AG04449 (cell line): ENCODE measurements at regions not wholly inside any gene's neighbourhood (a gene's known extent, or its start where the extent isn't known, plus 50 kb on each side); places are given as distances from the start of the nearest gene placed in this dataset.
A peak's percentile ranks its signal among the peaks of the same experiment; 100 is the strongest.

Experiments
- CTCF ChIA-PET: fragments of 350-600 bp; formaldehyde crosslinking; extraction: SDS; loops from one replicate; lab custom pipeline; 2021; ENCODE audit warnings: antibody characterized with exemption; lab: Yijun Ruan, JAX
- POLR2A ChIA-PET: fragments of 400-600, 350-600 bp; formaldehyde crosslinking; extraction: SDS; loops from one replicate; lab custom pipeline; 2020; ENCODE audit warnings: antibody characterized with exemption, inconsistent platforms; lab: Yijun Ruan, JAX
- DNase-seq: peaks from one replicate; pipeline ENCODE4 v3.0.0-alpha.2; 2010; ENCODE audit warnings: low read depth, low spot score
- H3K4me3 ChIP-seq: 2 replicates; pipeline ENCODE4 v1.5.1; 2011; ENCODE audit warnings: low read depth, mild to moderate bottlenecking, control low read depth, low read length
- TF ChIP-seq, protein P1 (sequence below): IDR thresholded peaks from one replicate; pipeline ENCODE4 v1.5.1; 2011; ENCODE audit warnings: mild to moderate bottlenecking, moderate library complexity, low read length, control low read depth, inconsistent platforms; ENCODE audit not compliant: insufficient read depth; ENCODE audit errors: missing control alignments

DNA sequence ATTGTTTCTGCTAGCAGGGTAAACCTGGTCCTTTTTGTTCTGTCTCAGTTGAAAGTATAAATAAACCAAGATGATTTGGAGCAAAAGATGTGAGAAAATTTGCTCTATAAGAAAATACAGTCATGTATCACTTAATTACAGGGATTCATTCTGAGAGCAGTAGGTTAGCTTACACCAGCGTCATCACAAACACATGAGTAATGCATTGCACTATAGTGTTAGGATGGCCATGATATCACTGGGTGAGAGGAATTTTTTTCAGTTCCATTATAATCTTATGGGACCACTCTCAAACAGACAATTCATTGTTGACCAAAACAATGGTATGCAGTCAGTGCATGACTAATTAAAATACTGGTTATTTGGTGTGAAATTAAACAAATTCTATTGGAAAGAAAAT, 430.9 kb downstream of the CHSY3 start:
- TF ChIP-seq, protein P1, sequence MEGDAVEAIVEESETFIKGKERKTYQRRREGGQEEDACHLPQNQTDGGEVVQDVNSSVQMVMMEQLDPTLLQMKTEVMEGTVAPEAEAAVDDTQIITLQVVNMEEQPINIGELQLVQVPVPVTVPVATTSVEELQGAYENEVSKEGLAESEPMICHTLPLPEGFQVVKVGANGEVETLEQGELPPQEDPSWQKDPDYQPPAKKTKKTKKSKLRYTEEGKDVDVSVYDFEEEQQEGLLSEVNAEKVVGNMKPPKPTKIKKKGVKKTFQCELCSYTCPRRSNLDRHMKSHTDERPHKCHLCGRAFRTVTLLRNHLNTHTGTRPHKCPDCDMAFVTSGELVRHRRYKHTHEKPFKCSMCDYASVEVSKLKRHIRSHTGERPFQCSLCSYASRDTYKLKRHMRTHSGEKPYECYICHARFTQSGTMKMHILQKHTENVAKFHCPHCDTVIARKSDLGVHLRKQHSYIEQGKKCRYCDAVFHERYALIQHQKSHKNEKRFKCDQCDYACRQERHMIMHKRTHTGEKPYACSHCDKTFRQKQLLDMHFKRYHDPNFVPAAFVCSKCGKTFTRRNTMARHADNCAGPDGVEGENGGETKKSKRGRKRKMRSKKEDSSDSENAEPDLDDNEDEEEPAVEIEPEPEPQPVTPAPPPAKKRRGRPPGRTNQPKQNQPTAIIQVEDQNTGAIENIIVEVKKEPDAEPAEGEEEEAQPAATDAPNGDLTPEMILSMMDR, result no peak
- no peak for DNase-seq
- CTCF ChIA-PET, result no interaction called here
- POLR2A ChIA-PET, result no interaction called here
- H3K4me3 ChIP-seq, result no peak overlapping the region

DNA sequence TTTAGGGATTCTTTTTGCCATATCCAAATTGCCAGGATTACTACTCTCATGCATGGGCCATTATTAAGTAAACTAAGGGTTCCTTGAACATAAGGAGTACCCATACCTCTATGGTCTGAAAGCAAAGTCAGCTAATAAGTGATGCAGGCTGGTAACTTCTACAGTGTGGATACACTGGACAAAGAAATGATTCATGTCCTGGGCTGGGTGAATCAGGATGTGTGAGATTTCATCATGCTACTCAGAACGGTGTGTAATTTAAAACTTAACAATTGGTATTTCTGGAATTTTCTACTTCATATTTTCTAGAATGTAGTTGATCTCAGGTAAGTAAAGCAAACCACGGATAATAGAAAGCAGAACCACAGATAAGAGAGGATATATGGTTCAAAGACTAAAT, 428.8 kb downstream of the CHSY3 start:
- TF ChIP-seq, protein P1, result no peak
- CTCF ChIA-PET, result no interaction called here
- DNase-seq, result peak; percentile 12
- POLR2A ChIA-PET, result interaction anchor here (0.7 kb wide), 1 partner anchor 363 kb away, joined by 3 read pairs; no protein-coding TSS in a partner anchor
- no peak overlapping the region for H3K4me3 ChIP-seq

DNA sequence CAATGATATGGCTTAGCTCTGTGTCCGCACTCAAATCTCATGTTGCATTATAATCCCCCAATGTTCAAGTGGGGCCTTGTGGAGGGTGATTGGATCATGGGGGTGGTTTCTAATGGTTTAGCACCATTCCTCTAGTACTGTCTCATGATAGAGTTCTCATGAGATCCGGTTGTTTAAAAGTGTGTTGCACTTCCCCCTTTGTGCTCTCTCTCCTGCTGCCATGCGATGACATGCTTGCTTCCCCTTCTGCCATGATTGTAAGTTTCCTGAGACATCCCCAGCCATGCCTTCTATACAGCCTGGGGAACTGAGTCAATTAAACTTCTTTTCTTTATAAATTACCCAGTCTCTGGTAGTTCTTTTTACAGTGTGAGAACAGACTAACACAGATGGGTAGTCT, 427.1 kb downstream of the CHSY3 start:
- no peak for DNase-seq
- TF ChIP-seq, protein P1, result no peak
- no peak overlapping the region for H3K4me3 ChIP-seq
- ChIA-PET CTCF (no interaction called here), POLR2A (no interaction called here)

DNA sequence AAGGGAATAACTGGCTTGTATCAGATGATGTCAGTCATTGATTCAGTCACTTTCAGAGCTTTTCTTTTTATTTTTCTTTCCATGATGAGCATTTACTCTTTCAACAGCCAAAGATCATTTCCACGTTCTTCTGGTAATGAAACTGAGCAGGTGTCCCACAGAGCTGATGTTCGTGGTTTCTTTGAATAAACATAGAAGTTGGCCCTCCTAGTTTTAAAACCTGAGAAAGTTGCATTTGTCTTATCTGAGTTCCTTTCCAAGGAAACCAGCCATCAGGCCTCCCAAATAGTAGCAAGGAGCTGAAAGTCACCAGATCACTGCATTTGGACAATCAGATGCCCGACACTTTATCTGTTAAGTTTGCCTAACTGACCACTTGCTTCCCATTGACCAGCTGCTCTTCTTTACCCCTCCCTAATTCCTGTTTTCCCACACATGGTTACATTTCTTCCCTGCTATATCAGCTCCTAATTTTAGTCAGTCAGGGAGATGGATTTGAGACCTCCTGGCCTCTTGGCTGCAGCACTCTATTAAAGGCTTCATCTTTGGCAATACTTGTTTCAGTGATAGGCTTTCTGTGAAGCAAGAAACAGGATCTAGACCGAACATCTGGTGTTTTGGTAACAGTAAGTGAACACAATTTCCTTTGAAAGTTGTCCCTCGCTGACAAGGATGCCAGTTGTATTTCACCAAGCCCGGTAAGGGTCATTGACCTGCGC, 420.8 kb downstream of the CHSY3 start:
- ChIA-PET POLR2A (no interaction called here), CTCF (no interaction called here)
- no peak overlapping the region for H3K4me3 ChIP-seq
- no peak for DNase-seq
- TF ChIP-seq, protein P1, result no peak

DNA sequence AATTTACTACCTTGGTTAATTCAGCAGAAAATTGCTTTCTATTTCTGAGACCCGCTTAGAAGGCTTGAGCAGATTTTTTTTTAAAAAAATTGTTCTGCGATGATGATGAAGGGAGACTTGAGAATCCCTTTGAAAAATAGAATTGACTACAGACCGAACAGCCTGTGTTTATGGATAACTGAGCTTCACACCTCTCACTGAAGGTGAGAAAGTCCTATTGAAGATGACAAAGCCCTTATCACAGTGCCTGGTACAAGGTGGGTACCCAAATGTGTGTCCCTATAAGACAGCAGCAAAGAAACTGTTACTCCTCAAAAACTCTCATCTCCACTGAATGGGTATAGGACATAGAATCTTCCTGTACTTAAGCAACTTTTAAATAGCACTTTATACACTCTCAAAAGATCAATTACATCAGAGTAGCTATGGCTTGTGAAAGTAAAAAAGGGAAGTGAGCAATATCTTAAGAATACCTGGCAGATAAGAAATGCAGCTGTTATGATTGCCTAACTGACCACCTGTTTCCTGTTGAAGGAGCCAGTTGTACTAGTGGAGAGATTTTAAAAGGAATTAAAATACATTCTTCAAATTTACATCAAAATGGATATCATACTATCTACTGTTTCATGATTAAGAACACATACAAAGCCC, 419.7 kb downstream of the CHSY3 start:
- ChIA-PET CTCF (interaction anchor here (1.0 kb wide), 1 partner anchor 13 kb away, joined by 3 read pairs; no protein-coding TSS in a partner anchor), POLR2A (no interaction called here)
- no peak for DNase-seq
- no peak overlapping the region for H3K4me3 ChIP-seq
- TF ChIP-seq, protein P1, result no peak

DNA sequence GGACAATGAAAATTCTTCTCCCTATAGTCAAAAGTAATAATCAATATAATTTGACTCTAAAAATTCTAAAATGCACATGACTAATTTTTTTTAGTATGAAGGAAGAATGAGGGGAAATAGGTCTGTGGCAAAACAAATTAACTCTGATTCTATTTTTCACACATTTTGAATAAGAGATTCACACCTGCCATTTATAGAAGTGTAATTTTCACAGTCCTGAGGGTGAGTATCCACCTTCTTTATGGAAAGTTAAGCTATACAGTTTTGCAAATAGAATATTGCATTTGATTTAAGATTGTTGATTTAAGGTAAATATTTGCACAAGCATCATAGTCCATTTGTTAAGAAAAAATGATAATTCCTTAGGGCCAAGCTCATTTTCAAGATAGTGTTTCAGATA, 417.7 kb downstream of the CHSY3 start:
- TF ChIP-seq, protein P1, result no peak
- ChIA-PET POLR2A (no interaction called here), CTCF (no interaction called here)
- no peak for DNase-seq
- H3K4me3 ChIP-seq, result no peak overlapping the region
